ENCODE measurements at regions not wholly inside any gene's neighbourhood (a gene's known extent, or its start where the extent isn't known, plus 50 kb on each side); places are given as distances from the start of the nearest gene placed in this dataset.

DNA sequence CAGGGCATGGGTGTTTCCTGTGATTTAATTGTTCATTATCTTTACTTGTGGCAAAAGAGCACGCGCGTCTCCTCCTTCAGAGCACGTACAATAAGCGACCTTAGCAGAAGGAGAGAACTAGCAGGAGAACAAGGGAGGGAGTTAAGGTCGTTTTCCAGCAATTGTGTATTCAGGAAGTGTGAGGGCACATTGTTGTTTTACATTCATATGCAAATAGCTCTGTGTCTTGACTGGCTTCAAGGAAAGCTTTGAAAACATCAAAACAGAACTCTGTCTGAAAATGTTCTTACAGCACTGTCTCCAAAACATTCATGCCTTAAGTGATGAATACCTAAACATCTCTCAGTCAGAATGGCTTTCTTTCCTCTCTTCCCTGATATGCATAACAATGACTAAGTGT lies 499.1 kb downstream of the ACTR3B start:
- no peak for DNase-seq (ENCODE audit: low spot score in 2 of 2)
- H3K9me3 ChIP-seq = no peaks in the 10 kb centered on the region
- no peak overlapping the region for H3K4me3 ChIP-seq
- no peaks in the 10 kb centered on the region for H3K27me3 ChIP-seq
- H3K4me1 ChIP-seq = no peaks in the 10 kb centered on the region
- no peaks in the 10 kb centered on the region for H3K36me3 ChIP-seq
- H3K27ac ChIP-seq = no peak overlapping the region
- TF ChIP-seq POLR2AphosphoS5 (IDR thresholded peaks at IDR 0.05) = no peak
- TF ChIP-seq POLR2A (IDR thresholded peaks at IDR 0.05) = no peak
- no peak for TF ChIP-seq CTCF (IDR thresholded peaks at IDR 0.05)
- intact Hi-C loops (cut with DNase I; ENCODE audit: low total_unique reads) = no loop called here

GRCh38 chr7:153276394-153276793 lies 516.8 kb downstream of the ACTR3B start:
- H3K27me3 ChIP-seq = no peaks in the 10 kb centered on the region
- no peak overlapping the region for H3K27ac ChIP-seq
- DNase-seq (ENCODE audit: low spot score in 2 of 2) = no peak
- H3K4me3 ChIP-seq = no peak overlapping the region
- no peaks in the 10 kb centered on the region for H3K4me1 ChIP-seq
- intact Hi-C loops (cut with DNase I; ENCODE audit: low total_unique reads) = no loop called here
- H3K9me3 ChIP-seq = peaks cover 3 to 8% of the 10 kb centered on the region in 2 donors
- no peaks in the 10 kb centered on the region for H3K36me3 ChIP-seq
- TF ChIP-seq POLR2AphosphoS5 (IDR thresholded peaks at IDR 0.05) (no peak), POLR2A (IDR thresholded peaks at IDR 0.05) (no peak), CTCF (IDR thresholded peaks at IDR 0.05) (no peak)

GRCh38 chr7:153286763-153287162 lies 527.2 kb downstream of the ACTR3B start:
- H3K4me3 ChIP-seq = no peak overlapping the region
- no peak overlapping the region for H3K27ac ChIP-seq
- DNase-seq (ENCODE audit: low spot score in 2 of 2) = no peak
- H3K4me1 ChIP-seq = no peaks in the 10 kb centered on the region
- TF ChIP-seq CTCF (IDR thresholded peaks at IDR 0.05) = no peak
- TF ChIP-seq POLR2AphosphoS5 (IDR thresholded peaks at IDR 0.05) = no peak
- TF ChIP-seq POLR2A (IDR thresholded peaks at IDR 0.05) = no peak
- intact Hi-C loops (cut with DNase I; ENCODE audit: low total_unique reads) = no loop called here
- H3K36me3 ChIP-seq = no peaks in the 10 kb centered on the region
- H3K27me3 ChIP-seq = no peaks in the 10 kb centered on the region
- H3K9me3 ChIP-seq = peaks cover 0 to 3% of the 10 kb centered on the region in 2 donors

DNA sequence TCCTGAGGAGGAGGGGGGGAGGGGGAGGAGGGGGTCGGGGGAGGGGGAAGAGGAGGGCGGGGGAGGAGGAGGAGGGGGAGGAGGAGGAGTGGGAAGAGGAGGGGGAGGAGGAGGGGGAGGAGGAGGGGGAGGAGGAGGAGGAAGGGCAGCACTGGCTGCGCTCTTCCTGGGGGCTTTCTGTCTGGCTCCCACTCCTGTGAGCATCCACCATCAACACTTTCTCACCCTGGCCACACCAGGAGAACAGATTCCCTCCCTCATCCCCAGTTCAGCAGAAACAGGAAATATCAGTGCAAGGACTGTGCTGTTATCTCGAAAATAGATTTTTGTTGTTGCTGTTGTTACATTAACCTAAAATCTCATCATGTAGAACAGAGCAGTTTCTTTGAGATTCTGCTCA lies 530.5 kb downstream of the ACTR3B start:
- no peak for DNase-seq (ENCODE audit: low spot score in 2 of 2)
- Histone ChIP-seq H3K4me1 (no peaks in the 10 kb centered on the region), H3K27me3 (no peaks in the 10 kb centered on the region), H3K36me3 (no peaks in the 10 kb centered on the region), H3K9me3 (peaks cover 0 to 3% of the 10 kb centered on the region in 2 donors), H3K27ac (no peak overlapping the region), H3K4me3 (no peak overlapping the region)
- TF ChIP-seq POLR2AphosphoS5 (IDR thresholded peaks at IDR 0.05) = no peak
- TF ChIP-seq POLR2A (IDR thresholded peaks at IDR 0.05) = no peak
- TF ChIP-seq CTCF (IDR thresholded peaks at IDR 0.05) = no peak
- intact Hi-C loops (cut with DNase I; ENCODE audit: low total_unique reads) = no loop called here

- Histone ChIP-seq H3K4me3 (no peak overlapping the region), H3K27ac (no peak overlapping the region), H3K36me3 (no peaks in the 10 kb centered on the region), H3K4me1 (no peaks in the 10 kb centered on the region), H3K9me3 (peaks cover 0 to 9% of the 10 kb centered on the region in 2 donors), H3K27me3 (no peaks in the 10 kb centered on the region)
- TF ChIP-seq POLR2AphosphoS5 (IDR thresholded peaks at IDR 0.05) (no peak), CTCF (IDR thresholded peaks at IDR 0.05) (no peak), POLR2A (IDR thresholded peaks at IDR 0.05) (no peak)
- intact Hi-C loops (cut with DNase I; ENCODE audit: low total_unique reads) = no loop called here
- DNase-seq (ENCODE audit: low spot score in 2 of 2) = no peak
Observed at GRCh38 chr7:153297141-153297540, 537.6 kb downstream of the ACTR3B start.
